ENCODE measurements at regions not wholly inside any gene's neighbourhood (a gene's known extent, or its start where the extent isn't known, plus 50 kb on each side); places are given as distances from the start of the nearest gene placed in this dataset.

GRCh38 chr2:66174491-66174890 lies 260.4 kb upstream of the MEIS1 start:
- DNase-seq (ENCODE audit: low read depth), result no peak
- no peak overlapping the region for H3K4me3 ChIP-seq (ENCODE audit: control insufficient read depth, low read depth, low read length)
- TF ChIP-seq CTCF (IDR thresholded peaks at IDR 0.05; ENCODE audit: control insufficient read depth, insufficient read depth, low read depth, low read length, missing control alignments), result no peak

- H3K4me3 ChIP-seq (ENCODE audit: control insufficient read depth, low read depth, low read length), result no peak overlapping the region
- TF ChIP-seq CTCF (IDR thresholded peaks at IDR 0.05; ENCODE audit: control insufficient read depth, insufficient read depth, low read depth, low read length, missing control alignments), result no peak
- no peak for DNase-seq (ENCODE audit: low read depth)
These were observed 261.3 kb upstream of the MEIS1 start for GRCh38 chr2:66173645-66174044.

GRCh38 chr2:66171530-66171929 lies 263.4 kb upstream of the MEIS1 start:
- no peak for TF ChIP-seq CTCF (IDR thresholded peaks at IDR 0.05; ENCODE audit: control insufficient read depth, insufficient read depth, low read depth, low read length, missing control alignments)
- H3K4me3 ChIP-seq (ENCODE audit: control insufficient read depth, low read depth, low read length), result no peak overlapping the region
- no peak for DNase-seq (ENCODE audit: low read depth)

- no peak for TF ChIP-seq CTCF (IDR thresholded peaks at IDR 0.05; ENCODE audit: control insufficient read depth, insufficient read depth, low read depth, low read length, missing control alignments)
- no peak for DNase-seq (ENCODE audit: low read depth)
- H3K4me3 ChIP-seq (ENCODE audit: control insufficient read depth, low read depth, low read length), result no peak overlapping the region
These were observed 264.1 kb upstream of the MEIS1 start for GRCh38 chr2:66170744-66171330.

GRCh38 chr2:66169076-66169475 lies 265.8 kb upstream of the MEIS1 start:
- TF ChIP-seq CTCF (IDR thresholded peaks at IDR 0.05; ENCODE audit: control insufficient read depth, insufficient read depth, low read depth, low read length, missing control alignments), result no peak
- no peak for DNase-seq (ENCODE audit: low read depth)

GRCh38 chr2:66164470-66164869 lies 270.5 kb upstream of the MEIS1 start:
- DNase-seq (ENCODE audit: low read depth), result no peak
- no peak for TF ChIP-seq CTCF (IDR thresholded peaks at IDR 0.05; ENCODE audit: control insufficient read depth, insufficient read depth, low read depth, low read length, missing control alignments)
- H3K4me3 ChIP-seq (ENCODE audit: control insufficient read depth, low read depth, low read length), result no peak overlapping the region

More at GRCh38 chr2:66169076-66169475, 265.8 kb upstream of the MEIS1 start:
- no peak overlapping the region for H3K4me3 ChIP-seq (ENCODE audit: control insufficient read depth, low read depth, low read length)

GRCh38 chr2:66156171-66156570 lies 278.8 kb upstream of the MEIS1 start:
- no peak for TF ChIP-seq CTCF (IDR thresholded peaks at IDR 0.05; ENCODE audit: control insufficient read depth, insufficient read depth, low read depth, low read length, missing control alignments)
- no peak for DNase-seq (ENCODE audit: low read depth)
- no peak overlapping the region for H3K4me3 ChIP-seq (ENCODE audit: control insufficient read depth, low read depth, low read length)
